SKM-1 (cell line): ENCODE measurements at regions not wholly inside any gene's neighbourhood (a gene's known extent, or its start where the extent isn't known, plus 50 kb on each side); places are given as distances from the start of the nearest gene placed in this dataset.
"Not testable (repeated sequence)": the region's sequence is repeated elsewhere in the genome, so short reads cannot be mapped to it uniquely, and the experiment has no call there.

Source experiments
- DNase-seq: peaks from one replicate; lab custom pipeline; 2025; ENCODE audit not compliant: unreplicated experiment; lab: John Stamatoyannopoulos, UW

- DNase-seq, result no peak
Measured at GRCh38 chr14:41120402-41120801, 486.3 kb upstream of the LRFN5 start.

DNA sequence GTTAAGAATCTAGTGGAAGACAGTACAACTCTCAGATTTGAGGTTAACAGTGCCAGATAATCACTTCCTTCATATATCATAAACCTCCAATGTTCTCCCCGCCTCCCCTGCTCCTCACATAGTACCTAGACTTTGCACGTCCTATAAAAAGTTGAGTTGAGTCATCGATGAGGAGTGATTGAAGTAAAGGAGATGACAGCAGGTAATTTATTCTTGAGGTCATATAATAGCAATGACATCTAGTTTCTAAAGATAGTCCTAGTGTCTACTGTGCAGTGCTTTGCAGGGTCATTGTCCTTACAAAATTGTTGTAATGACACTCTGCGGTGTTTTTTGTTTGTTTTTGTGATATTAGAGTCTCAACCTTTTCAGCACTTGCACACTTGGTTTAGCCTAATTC lies 510.5 kb upstream of the LRFN5 start:
- DNase-seq, result no peak

DNA sequence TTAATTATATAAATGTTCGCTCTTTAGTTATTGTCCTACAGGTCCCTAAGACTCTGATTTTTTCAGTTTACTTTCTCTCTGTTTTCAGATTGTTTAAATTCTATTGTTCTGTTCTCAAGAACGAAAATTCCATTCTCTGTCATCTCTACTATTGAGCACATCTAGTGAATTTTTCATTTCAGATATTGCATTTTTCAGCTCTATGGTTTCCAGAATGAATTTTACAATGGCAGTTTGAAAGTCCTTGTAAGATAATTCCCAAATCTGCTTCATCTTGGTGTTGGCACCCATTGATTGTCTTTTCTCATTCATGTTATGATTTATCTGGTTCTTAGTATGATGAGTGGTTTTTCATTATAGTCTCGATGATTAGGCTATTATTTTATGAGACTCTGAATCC lies 519.6 kb upstream of the LRFN5 start:
- DNase-seq, result no peak

- DNase-seq, result no peak
Measured at GRCh38 chr14:41073544-41073943, 533.1 kb upstream of the LRFN5 start.

- DNase-seq, result no peak
Measured at GRCh38 chr14:41072776-41073175, 533.9 kb upstream of the LRFN5 start.

DNA sequence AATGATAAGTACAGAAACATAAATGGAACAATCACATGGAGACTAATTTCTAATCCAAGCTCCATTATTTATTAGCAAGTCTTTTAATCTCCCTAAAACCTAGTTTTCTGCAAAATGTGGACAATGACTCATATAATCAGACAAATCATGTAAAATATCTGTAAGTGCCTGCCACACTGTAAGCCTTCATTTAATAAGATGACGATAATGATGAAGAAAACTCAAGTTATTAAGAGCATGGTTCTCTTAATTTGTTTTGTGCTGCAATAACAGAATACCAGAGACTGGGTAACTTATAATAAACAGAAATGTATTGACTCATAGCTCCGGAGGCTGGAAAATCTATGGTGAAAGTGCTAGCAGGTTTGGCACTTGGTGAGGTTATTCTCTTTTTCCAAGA lies 535.3 kb upstream of the LRFN5 start:
- DNase-seq, result no peak

DNA sequence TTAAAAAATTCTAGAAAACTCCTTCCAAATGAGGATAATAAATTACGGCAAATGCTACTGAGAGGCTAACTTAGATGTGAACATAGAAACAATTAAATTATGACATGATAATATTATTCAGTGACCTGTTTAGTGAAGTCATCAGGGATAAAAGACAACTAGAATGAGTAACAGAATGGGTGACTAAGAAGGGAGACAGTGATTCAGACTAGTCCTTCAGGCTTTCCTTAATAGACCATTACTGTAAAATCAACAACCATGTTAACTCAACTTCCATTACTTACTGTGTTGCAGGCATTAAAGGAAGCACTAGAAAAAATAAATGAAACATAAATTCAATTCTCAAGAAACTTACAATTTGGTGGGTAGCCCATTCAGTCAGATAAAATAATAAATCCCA lies 543.9 kb upstream of the LRFN5 start:
- DNase-seq, result no peak

GRCh38 chr14:41055589-41055988 lies 551.1 kb upstream of the LRFN5 start:
- no peak for DNase-seq

DNA sequence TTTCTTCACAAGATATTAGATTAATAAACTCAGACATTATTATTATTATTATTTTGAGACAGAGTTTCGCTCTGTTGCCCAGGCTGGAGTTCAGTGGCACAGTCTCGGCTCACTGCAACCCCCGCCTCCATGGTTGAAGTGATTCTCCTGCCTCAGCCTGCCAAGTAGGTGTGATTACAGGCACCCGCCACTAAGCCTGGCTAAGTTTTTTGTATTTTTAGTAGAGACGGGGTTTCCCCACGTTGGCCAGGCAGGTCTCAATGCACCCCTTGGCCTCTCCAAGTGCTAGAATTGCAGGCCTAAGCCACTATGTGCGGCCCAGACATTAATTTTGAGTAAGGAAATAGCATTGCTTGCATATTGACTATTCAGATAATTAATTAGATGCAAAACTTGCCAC lies 554.9 kb upstream of the LRFN5 start:
- no peak for DNase-seq

DNA sequence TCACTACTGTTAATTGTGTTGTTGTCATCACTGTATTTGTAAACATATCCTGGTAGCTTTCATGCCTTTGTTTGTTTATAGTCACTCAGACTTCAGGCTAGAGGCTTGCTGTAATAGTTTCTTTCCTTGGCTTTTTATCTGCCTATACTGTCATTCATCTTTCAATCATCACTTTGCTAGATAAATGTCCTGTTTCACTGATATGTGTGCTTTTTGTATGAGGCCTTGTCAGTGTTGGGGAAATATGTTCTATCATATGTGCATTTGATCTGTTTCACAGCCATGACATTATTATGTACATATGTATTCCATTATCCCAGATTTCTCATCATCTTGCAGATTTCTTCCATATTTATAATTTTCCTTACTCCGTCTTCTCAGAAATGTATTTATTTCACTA lies 558.9 kb upstream of the LRFN5 start:
- DNase-seq, result no peak

DNA sequence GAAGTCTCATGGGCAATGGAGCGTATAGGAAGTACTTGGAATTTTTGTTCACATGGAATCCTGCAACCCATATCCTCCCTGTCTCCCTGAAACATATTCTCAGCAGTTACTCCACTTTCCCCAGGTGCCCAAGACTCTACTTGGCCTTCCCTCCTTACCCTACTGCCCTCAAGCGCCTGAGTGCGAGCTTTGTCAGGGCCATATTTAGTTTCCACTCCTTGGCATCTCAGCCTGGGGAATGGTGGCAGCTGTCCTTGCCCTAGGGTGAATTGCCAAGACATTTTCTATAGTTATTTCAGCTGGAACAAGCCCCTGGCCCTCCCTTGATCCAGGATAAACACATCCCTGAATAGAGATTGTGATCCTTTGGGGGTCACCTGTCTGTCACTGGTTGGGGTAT lies 569.3 kb upstream of the LRFN5 start:
- DNase-seq, result no peak

DNA sequence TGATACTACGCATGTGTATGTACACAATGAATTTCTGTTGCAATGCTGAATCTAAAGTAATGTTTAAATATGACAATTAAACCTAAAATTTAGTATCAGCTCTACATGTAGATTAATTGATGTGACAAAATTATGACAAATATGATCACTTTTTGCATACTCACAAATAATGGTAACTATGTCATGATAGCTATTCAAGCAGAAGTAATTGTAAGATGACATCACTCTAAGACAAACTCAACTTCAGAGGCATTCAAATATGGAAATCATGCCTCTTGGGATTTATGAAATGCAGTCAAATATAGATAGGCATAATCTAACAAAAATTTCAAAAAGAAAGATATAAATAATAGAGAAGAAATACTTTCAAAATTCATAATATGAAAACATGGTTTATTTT lies 571.7 kb upstream of the LRFN5 start:
- no peak for DNase-seq

GRCh38 chr14:41022932-41023331 lies 583.7 kb upstream of the LRFN5 start:
- no peak for DNase-seq

GRCh38 chr14:41016213-41016612 lies 590.5 kb upstream of the LRFN5 start:
- DNase-seq, result no peak

DNA sequence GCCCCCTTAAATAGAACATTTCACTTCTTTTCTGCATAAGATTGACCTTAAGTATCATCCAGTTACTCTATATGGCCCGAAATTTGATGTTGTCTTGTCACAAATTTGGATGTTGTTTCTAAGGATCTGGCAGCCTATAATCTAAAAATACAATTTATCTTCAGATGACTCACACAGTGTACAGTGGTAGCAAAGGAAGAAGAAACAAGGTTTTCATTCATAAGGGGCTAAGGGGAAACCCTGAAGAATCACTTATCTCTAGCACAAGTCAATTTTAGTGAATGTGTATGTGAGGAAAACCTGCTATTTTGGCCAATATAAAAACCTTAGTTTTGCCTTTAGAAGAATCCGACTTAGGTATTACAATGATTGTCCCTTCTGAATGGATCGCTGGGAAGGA lies 606.3 kb upstream of the LRFN5 start:
- no peak for DNase-seq

DNA sequence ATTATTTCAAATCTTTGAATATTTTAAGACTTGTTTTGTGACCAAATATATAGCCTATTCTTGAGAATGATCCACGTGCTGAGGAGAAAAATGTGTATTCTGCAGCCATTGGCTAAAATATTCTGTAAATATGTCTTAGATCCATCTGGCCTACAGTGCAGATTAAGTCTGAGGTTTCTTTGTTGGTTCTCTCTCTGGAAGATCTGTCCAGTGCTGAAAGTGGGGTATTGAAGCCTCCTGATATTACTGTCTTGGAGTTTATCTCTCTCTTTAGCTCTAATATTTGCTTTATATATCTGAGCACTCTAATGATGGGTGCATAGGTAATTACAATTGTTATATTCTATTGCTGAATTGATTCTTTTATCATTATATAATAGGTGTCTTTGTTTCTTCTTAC lies 617.4 kb upstream of the LRFN5 start:
- DNase-seq, result no peak

- no peak for DNase-seq
Measured at GRCh38 chr14:40987481-40987880, 619.2 kb upstream of the LRFN5 start.

GRCh38 chr14:40986655-40987054 lies 620.0 kb upstream of the LRFN5 start:
- DNase-seq, result no peak

DNA sequence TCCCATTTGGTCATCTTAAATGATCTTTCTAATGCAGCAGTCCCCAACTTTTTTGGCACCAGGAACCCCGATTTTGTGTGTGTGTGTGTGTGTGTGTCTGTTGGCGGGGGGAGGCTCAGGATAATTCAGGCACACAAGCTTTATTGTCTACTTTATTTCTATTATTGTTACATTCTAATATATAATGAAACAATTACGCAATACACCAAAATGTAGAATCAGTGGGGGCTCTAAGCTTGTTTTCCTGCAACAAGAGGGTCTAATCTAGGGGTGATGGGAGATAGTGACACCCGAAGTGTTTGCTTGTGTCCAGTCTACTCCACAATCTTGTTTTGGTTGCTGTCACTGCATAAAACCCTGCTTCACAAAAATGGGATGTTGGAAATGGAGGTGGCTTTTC lies 621.1 kb upstream of the LRFN5 start:
- no peak for DNase-seq

- DNase-seq, result no peak
Measured at GRCh38 chr14:40983604-40984003, 623.1 kb upstream of the LRFN5 start.

- no peak for DNase-seq
Measured at GRCh38 chr14:40981247-40981646, 625.4 kb upstream of the LRFN5 start.

DNA sequence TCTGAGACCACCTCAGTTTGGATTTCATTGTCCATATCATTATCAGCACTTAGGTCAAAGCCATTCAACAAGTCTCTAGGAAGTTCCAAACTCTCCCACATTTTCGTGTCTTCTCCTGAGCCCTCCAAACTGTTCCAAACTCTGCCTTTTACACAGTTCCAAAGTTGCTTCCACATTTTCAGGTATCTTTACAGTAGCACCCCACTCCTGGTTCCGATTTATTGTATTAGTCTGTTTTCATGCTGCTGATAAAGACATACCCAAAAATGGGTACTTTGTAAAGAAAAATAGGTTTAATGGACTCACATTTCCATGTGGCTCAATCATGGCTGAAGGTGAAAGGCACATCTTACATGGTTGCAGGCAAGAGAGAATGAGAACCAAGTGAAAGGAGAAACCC lies 646.4 kb upstream of the LRFN5 start:
- not testable (repeated sequence) for DNase-seq

DNA sequence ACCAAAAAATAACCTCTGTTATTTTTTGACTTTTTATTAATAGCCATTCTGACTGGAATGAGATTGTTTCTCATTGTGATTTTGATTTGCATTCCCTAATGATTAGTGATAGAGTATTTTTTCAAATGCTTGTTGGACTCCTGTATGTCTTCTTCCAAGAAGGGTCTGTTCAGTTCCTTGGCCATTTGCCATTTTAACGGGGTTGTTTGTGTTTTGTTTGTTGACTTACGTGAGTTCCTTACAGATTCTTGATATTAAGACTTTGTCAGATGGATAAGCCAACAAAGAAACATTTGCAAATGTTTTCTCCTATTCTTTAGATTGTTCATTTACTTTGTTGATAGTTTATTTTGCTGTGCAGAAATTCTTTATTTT lies 651.6 kb upstream of the LRFN5 start:
- no peak for DNase-seq

DNA sequence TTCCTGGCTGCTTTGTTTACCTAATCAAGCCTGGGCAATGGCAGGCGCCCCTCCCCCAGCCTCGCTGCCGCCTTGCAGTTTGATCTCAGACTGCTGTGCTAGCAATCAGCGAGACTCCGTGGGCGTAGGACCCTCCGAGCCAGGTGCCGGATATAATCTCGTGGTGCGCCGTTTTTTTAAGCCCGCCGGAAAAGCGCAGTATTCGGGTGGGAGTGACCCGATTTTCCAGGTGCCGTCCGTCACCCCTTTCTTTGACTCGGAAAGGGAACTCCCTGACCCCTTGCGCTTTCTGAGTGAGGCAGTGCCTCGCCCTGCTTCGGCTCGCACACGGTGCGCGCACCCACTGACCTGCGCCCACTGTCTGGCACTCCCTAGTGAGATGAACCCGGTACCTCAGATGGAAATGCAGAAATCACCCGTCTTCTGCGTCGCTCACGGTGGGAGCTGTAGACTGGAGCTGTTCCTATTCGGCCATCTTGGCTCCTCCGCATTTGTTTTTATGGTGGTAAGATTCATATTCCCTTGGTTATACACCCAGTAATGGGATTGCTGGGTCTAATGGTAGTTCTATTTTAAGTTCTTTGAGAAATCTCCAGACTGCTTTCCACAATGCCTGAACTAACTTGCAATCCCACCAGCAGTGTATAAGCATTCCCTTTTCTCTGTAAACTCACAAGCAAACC lies 652.1 kb upstream of the LRFN5 start:
- not testable (repeated sequence) for DNase-seq
